ENCODE measurements at regions not wholly inside any gene's neighbourhood (a gene's known extent, or its start where the extent isn't known, plus 50 kb on each side); places are given as distances from the start of the nearest gene placed in this dataset.
"Not testable (repeated sequence)": the region's sequence is repeated elsewhere in the genome, so short reads cannot be mapped to it uniquely, and the experiment has no call there.

DNA sequence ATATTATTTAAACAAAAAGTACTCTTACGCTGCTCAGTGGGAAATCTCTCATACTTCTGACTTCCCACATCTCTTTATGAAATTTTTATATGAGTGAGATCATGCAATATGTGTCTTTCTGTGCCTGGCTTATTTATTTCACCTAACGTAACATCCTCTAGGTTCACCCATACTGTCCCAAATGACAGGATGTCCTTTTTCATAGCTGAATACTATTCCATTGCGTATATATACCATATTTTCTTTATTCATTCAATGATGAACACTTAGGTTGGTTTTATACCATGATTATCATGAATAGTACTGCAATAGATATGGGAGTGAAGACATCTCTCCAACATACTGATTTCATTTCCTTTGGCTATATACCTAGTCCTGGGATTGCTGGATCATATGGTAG, 57.8 kb upstream of the TPP2 start:
- Histone ChIP-seq H3K9me3 (ENCODE audit: low read depth, low read length) (no peaks in the 10 kb centered on the region), H4K20me1 (ENCODE audit: insufficient read depth, low read length) (no peaks in the 10 kb centered on the region), H3K4me3 (ENCODE audit: insufficient read depth, low read length) (no peak overlapping the region), H3K36me3 (ENCODE audit: insufficient read depth, low read length) (no peaks in the 10 kb centered on the region), H3K27me3 (ENCODE audit: insufficient read depth, low read length) (no peaks in the 10 kb centered on the region), H3K4me2 (ENCODE audit: insufficient read depth, low read length) (no peak overlapping the region), H3K4me1 (ENCODE audit: insufficient read depth, low read length) (no peaks in the 10 kb centered on the region), H3K79me2 (ENCODE audit: insufficient read depth, low read length) (no peaks in the 10 kb centered on the region), H2AFZ (ENCODE audit: low read length) (no peak overlapping the region), H3K27ac (ENCODE audit: low read depth, low read length) (no peak overlapping the region)
- TF ChIP-seq, protein P1, sequence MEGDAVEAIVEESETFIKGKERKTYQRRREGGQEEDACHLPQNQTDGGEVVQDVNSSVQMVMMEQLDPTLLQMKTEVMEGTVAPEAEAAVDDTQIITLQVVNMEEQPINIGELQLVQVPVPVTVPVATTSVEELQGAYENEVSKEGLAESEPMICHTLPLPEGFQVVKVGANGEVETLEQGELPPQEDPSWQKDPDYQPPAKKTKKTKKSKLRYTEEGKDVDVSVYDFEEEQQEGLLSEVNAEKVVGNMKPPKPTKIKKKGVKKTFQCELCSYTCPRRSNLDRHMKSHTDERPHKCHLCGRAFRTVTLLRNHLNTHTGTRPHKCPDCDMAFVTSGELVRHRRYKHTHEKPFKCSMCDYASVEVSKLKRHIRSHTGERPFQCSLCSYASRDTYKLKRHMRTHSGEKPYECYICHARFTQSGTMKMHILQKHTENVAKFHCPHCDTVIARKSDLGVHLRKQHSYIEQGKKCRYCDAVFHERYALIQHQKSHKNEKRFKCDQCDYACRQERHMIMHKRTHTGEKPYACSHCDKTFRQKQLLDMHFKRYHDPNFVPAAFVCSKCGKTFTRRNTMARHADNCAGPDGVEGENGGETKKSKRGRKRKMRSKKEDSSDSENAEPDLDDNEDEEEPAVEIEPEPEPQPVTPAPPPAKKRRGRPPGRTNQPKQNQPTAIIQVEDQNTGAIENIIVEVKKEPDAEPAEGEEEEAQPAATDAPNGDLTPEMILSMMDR (IDR thresholded peaks at IDR 0.05; ENCODE audit: extremely low read depth, low read depth, low read length) = no peak
- DNase-seq (ENCODE audit: insufficient read length, low spot score, missing footprints) = no peak

DNA sequence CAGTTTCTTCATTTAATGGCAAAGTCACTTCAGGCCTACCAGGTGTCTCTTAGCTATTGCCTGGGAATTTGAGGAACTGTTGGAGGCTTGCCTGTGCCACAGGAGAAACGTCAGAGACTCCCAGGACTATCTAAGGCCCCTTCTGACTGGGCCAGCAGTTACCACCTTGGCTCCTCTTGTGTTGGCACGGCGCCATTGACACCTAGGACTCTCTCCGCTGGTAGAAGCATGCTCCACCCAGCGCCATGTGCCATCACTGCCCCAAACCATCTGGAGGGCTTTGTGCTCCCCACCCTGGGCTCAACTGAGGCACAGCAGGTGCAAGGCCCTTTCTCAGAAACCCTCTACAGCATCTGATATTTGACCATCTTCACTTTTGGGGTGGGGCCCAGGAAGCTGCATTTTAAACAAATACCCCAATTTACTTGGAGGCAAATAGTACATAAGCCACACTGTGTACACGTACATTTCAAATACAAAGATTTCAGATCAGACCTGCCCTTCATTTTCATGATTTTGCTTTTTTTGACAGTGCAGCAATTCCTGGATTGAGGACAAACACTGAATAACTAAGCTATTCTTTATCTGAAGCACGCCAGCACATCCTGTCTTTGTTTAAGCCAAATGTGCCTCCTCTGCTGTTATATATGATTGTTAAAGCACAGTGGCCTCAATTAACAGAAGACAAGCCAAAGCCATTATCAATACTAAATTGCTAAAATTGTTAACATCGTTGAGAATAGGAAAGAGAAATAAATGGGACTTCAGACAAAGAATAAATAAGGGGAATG, 59.9 kb upstream of the TPP2 start:
- DNase-seq (ENCODE audit: insufficient read length, low spot score, missing footprints) = no peak
- TF ChIP-seq, protein P1 (IDR thresholded peaks at IDR 0.05; ENCODE audit: extremely low read depth, low read depth, low read length) = no peak

DNA sequence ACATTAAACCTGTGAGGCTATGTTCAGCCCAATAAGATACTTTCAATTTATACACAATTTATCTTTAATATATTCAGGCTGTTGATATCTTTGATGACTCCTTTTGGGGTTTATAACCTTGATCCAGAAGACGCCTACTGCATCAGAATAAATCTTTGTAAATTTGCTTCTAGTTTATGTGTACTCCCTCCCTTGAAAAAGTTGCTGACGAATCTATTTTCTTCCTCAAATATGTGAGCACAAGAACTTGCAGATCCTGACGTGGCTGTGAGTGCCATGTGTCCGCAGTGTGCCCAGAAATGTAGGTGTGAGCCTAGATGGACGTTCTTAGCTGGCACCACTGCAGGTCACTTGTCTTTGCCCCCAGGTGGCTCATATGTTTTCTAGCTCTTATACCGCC, 60.6 kb upstream of the TPP2 start:
- TF ChIP-seq, protein P1 (IDR thresholded peaks at IDR 0.05; ENCODE audit: extremely low read depth, low read depth, low read length) = no peak
- Histone ChIP-seq H2AFZ (ENCODE audit: low read length) (no peak overlapping the region), H4K20me1 (ENCODE audit: insufficient read depth, low read length) (no peaks in the 10 kb centered on the region), H3K79me2 (ENCODE audit: insufficient read depth, low read length) (no peaks in the 10 kb centered on the region), H3K4me2 (ENCODE audit: insufficient read depth, low read length) (no peak overlapping the region), H3K9me3 (ENCODE audit: low read depth, low read length) (no peaks in the 10 kb centered on the region), H3K27me3 (ENCODE audit: insufficient read depth, low read length) (no peaks in the 10 kb centered on the region), H3K36me3 (ENCODE audit: insufficient read depth, low read length) (no peaks in the 10 kb centered on the region), H3K4me1 (ENCODE audit: insufficient read depth, low read length) (no peaks in the 10 kb centered on the region), H3K4me3 (ENCODE audit: insufficient read depth, low read length) (no peak overlapping the region), H3K27ac (ENCODE audit: low read depth, low read length) (no peak overlapping the region)
- no peak for DNase-seq (ENCODE audit: insufficient read length, low spot score, missing footprints)

More for the DNA sequence above, 59.9 kb upstream of the TPP2 start:
- Histone ChIP-seq H2AFZ (ENCODE audit: low read length) (no peak overlapping the region), H3K79me2 (ENCODE audit: insufficient read depth, low read length) (no peaks in the 10 kb centered on the region), H3K4me1 (ENCODE audit: insufficient read depth, low read length) (no peaks in the 10 kb centered on the region), H3K27ac (ENCODE audit: low read depth, low read length) (no peak overlapping the region), H3K9me3 (ENCODE audit: low read depth, low read length) (no peaks in the 10 kb centered on the region), H4K20me1 (ENCODE audit: insufficient read depth, low read length) (no peaks in the 10 kb centered on the region), H3K4me2 (ENCODE audit: insufficient read depth, low read length) (no peak overlapping the region), H3K27me3 (ENCODE audit: insufficient read depth, low read length) (no peaks in the 10 kb centered on the region), H3K36me3 (ENCODE audit: insufficient read depth, low read length) (no peaks in the 10 kb centered on the region), H3K4me3 (ENCODE audit: insufficient read depth, low read length) (no peak overlapping the region)

DNA sequence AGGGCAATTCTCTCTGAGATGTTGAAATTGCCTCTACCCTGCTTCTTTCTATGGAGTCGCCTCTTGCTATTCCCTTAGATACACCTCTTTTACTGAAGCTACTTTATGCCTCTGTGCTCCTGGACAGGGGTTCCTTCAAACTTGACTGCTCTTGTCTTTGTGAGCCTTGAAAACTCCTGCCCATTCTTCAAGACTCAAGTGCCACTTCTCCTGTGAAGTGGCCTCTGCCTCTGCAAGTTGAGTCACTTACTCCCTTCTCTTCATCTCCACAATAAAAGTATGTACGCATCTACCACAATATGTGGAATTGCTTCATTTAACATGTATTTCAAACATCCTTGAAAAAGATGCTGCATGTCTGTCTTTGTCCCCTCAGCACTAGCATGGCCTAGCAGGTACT, 66.0 kb upstream of the TPP2 start:
- Histone ChIP-seq H2AFZ (ENCODE audit: low read length) (no peak overlapping the region), H3K36me3 (ENCODE audit: insufficient read depth, low read length) (no peaks in the 10 kb centered on the region), H3K4me1 (ENCODE audit: insufficient read depth, low read length) (no peaks in the 10 kb centered on the region), H3K79me2 (ENCODE audit: insufficient read depth, low read length) (no peaks in the 10 kb centered on the region), H3K27ac (ENCODE audit: low read depth, low read length) (no peak overlapping the region), H4K20me1 (ENCODE audit: insufficient read depth, low read length) (no peaks in the 10 kb centered on the region), H3K4me3 (ENCODE audit: insufficient read depth, low read length) (no peak overlapping the region), H3K4me2 (ENCODE audit: insufficient read depth, low read length) (no peak overlapping the region), H3K27me3 (ENCODE audit: insufficient read depth, low read length) (no peaks in the 10 kb centered on the region), H3K9me3 (ENCODE audit: low read depth, low read length) (no peaks in the 10 kb centered on the region)
- DNase-seq (ENCODE audit: insufficient read length, low spot score, missing footprints) = no peak
- TF ChIP-seq, protein P1 (IDR thresholded peaks at IDR 0.05; ENCODE audit: extremely low read depth, low read depth, low read length) = no peak

DNA sequence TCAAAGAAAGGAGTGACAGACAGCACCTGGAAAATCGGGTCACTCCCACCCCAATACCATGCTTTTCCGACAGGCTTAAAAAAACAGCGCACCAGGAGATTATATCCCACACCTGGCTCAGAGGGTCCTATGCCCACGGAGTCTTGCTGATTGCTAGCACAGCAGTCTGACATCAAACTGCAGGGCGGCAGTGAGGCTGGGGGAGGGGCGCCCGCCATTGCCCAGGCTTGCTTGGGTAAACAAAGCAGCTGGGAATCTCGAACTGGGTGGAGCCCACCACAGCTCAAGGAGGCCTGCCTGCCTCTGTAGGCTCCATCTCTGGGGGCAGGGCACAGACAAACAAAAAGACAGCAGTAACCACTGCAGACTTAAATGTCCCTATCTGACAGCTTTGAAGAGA, 74.5 kb upstream of the TPP2 start:
- not testable (repeated sequence) for H3K79me2 ChIP-seq (ENCODE audit: insufficient read depth, low read length); H3K27ac ChIP-seq (ENCODE audit: low read depth, low read length); H4K20me1 ChIP-seq (ENCODE audit: insufficient read depth, low read length); H3K4me2 ChIP-seq (ENCODE audit: insufficient read depth, low read length); H3K27me3 ChIP-seq (ENCODE audit: insufficient read depth, low read length); H3K36me3 ChIP-seq (ENCODE audit: insufficient read depth, low read length); H3K4me1 ChIP-seq (ENCODE audit: insufficient read depth, low read length); DNase-seq (ENCODE audit: insufficient read length, low spot score, missing footprints); H2AFZ ChIP-seq (ENCODE audit: low read length); H3K4me3 ChIP-seq (ENCODE audit: insufficient read depth, low read length); H3K9me3 ChIP-seq (ENCODE audit: low read depth, low read length)
